Uterus (tissue), 3 donors: ENCODE measurements at regions not wholly inside any gene's neighbourhood (a gene's known extent, or its start where the extent isn't known, plus 50 kb on each side); places are given as distances from the start of the nearest gene placed in this dataset.

ENCODE experiments used
- DNase-seq, 2 donors: peaks; one replicate each; pipeline ENCODE4 v3.0.0-alpha.2; 2019 to 2020
- H3K27ac ChIP-seq, 2 donors: fragments of 200-600 bp; sonication (generic); 1 replicate in 1 of 2; 2 replicates in 1 of 2; pipeline ENCODE4 v1.5.1; 2016 to 2018
- H3K27me3 ChIP-seq, 2 donors: fragments of 200-600 bp; sonication (generic); one replicate each; pipeline ENCODE4 v1.5.1; 2018 to 2019; ENCODE audit warnings: control low read depth in 1 of 2
- H3K36me3 ChIP-seq, 2 donors: fragments of 200-600 bp; sonication (generic); one replicate each; pipeline ENCODE4 v1.5.1; 2019; ENCODE audit warnings: control low read depth in 1 of 2
- H3K4me1 ChIP-seq, 2 donors: fragments of 200-600 bp; sonication (generic); one replicate each; pipeline ENCODE4 v1.5.1; 2018 to 2019; ENCODE audit warnings: control low read depth in 1 of 2
- H3K4me3 ChIP-seq, 2 donors: fragments of 200-600 bp; sonication (generic); 1 replicate in 1 of 2; 2 replicates in 1 of 2; pipeline ENCODE4 v1.5.1; 2018 to 2019; ENCODE audit warnings: mild to moderate bottlenecking in 1 of 2
- H3K9me3 ChIP-seq, 2 donors: fragments of 200-600 bp; sonication (generic); one replicate each; pipeline ENCODE4 v1.5.1; 2019; ENCODE audit warnings: control low read depth in 1 of 2
- POLR2A ChIP-seq, 2 donors: fragments of 450-650 bp; IDR thresholded peaks; one replicate each; pipeline ENCODE4 v1.6.1; 2016; ENCODE audit warnings: antibody characterized with exemption in 2 of 2, mild to moderate bottlenecking in 1 of 2, moderate library complexity in 1 of 2
- intact Hi-C: fragments of 100-400 bp; cut with DNase I; formaldehyde crosslinking; loops from one replicate; pipeline ENCODE4 v1.15.1; 2023; ENCODE audit warnings: low total_unique reads
- TF ChIP-seq, protein P1 (sequence below), 4 experiments: fragments of 200-600 bp in 2 of 4; fragments of 450-650 bp in 2 of 4; sonication (generic) in 2 of 4; IDR thresholded peaks; one replicate each; pipeline ENCODE4 v1.5.1; 2016 to 2019; ENCODE audit warnings: antibody characterized with exemption in 4 of 4, mild to moderate bottlenecking in 2 of 4, moderate library complexity in 1 of 4
- donor health status: DM: yes; HTN: yes; CAD: no.

DNA sequence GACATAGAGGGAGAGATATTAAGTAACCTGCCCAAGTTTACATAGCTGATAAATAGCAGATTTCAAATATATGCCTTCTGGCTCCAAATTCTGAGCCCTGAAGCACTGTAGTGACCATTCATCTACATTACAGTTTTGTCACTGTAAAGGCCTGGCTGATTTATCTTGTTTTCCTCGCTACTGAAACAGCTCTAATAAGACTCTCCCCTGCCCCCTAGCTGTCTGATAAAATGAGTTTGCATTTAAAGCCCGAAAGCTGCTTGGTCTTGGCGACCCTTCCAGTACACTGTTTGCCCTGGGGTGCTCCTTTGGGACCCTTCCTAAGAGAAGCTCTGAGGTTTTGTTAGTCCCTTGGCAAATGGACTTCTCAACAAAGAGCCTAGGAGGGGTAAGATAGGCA is 59.7 kb upstream of the RAB11FIP2 start:
- Histone ChIP-seq H3K4me3 (no peak overlapping the region), H3K27ac (peak overlapping the region; percentile 35 to 47), H3K27me3 (no peaks in the 10 kb centered on the region), H3K9me3 (no peaks in the 10 kb centered on the region), H3K36me3 (no peaks in the 10 kb centered on the region), H3K4me1 (no peaks in the 10 kb centered on the region)
- TF ChIP-seq, protein P1, sequence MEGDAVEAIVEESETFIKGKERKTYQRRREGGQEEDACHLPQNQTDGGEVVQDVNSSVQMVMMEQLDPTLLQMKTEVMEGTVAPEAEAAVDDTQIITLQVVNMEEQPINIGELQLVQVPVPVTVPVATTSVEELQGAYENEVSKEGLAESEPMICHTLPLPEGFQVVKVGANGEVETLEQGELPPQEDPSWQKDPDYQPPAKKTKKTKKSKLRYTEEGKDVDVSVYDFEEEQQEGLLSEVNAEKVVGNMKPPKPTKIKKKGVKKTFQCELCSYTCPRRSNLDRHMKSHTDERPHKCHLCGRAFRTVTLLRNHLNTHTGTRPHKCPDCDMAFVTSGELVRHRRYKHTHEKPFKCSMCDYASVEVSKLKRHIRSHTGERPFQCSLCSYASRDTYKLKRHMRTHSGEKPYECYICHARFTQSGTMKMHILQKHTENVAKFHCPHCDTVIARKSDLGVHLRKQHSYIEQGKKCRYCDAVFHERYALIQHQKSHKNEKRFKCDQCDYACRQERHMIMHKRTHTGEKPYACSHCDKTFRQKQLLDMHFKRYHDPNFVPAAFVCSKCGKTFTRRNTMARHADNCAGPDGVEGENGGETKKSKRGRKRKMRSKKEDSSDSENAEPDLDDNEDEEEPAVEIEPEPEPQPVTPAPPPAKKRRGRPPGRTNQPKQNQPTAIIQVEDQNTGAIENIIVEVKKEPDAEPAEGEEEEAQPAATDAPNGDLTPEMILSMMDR (IDR thresholded peaks at IDR 0.05): peak in 3 of 4 experiments; percentile 33 to 42 (median 40)
- TF ChIP-seq POLR2A (IDR thresholded peaks at IDR 0.05): no peak
- intact Hi-C loops: no loop called here
- peak in 1 of 2 donors; percentile 35 for DNase-seq

DNA sequence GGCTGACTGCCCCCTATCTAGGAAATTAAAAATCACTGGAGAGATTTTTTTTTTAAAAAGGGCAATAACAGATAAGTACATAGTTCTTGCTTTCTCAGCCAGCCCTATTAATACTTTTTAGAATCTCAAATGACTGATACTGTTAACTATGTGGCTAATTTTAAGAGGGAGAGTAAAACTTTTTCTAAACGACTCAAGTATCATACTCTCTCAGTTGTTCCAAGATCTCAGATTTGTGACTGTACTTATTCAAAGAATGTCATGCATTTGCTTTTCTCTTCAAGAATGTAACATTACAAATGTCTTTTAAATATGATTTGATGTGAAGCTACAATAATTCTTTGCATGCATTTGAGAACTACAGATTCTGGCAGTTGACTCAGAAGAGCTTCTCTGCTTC is 55.4 kb upstream of the RAB11FIP2 start:
- Histone ChIP-seq H3K4me3 (no peak overlapping the region), H3K27me3 (no peaks in the 10 kb centered on the region), H3K27ac (no peak overlapping the region), H3K4me1 (no peaks in the 10 kb centered on the region), H3K36me3 (no peaks in the 10 kb centered on the region), H3K9me3 (no peaks in the 10 kb centered on the region)
- no peak for DNase-seq
- intact Hi-C loops: no loop called here
- no peak for TF ChIP-seq POLR2A (IDR thresholded peaks at IDR 0.05)
- TF ChIP-seq, protein P1 (IDR thresholded peaks at IDR 0.05): no peak

DNA sequence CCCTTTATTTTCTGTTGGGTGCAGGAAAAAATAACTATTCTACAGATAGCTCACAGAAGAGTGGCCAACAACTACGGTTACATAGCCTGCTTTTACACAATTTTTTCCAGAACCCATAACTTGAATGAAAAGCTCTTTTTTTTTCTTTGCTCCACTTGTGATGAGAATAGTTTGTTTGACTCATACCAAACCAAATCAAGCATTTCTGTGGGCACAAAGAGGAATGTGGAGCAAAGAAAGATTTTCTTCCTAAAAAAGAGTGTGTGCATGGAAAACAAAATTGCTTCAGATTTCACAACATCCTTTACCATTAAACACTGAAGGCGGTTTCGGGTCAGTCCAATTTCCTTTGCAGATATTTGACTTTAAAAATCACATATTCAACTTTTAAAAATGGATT is 54.8 kb upstream of the RAB11FIP2 start:
- H3K27ac ChIP-seq: no peak overlapping the region
- intact Hi-C loops: no loop called here
- no peaks in the 10 kb centered on the region for H3K36me3 ChIP-seq
- no peaks in the 10 kb centered on the region for H3K4me1 ChIP-seq
- H3K4me3 ChIP-seq: no peak overlapping the region
- no peaks in the 10 kb centered on the region for H3K9me3 ChIP-seq
- no peak for DNase-seq
- TF ChIP-seq, protein P1 (IDR thresholded peaks at IDR 0.05): no peak
- TF ChIP-seq POLR2A (IDR thresholded peaks at IDR 0.05): no peak
- no peaks in the 10 kb centered on the region for H3K27me3 ChIP-seq
